Aorta (tissue), 5 donors: ENCODE measurements at regions not wholly inside any gene's neighbourhood (a gene's known extent, or its start where the extent isn't known, plus 50 kb on each side); places are given as distances from the start of the nearest gene placed in this dataset.
"Not testable (repeated sequence)": the region's sequence is repeated elsewhere in the genome, so short reads cannot be mapped to it uniquely, and the experiment has no call there.

Experiments
- ATAC-seq: fragments of 200-7000 bp; cut with Tn5 transposase; one replicate; pipeline ENCODE4 v1.9.1; 2022; ENCODE audit warnings: moderate library complexity; ENCODE audit not compliant: low FRiP score
- DNase-seq, 2 donors: peaks; one replicate each; pipeline ENCODE4 v3.0.0-alpha.2; 2020
- H3K27ac ChIP-seq, 2 donors: one replicate each; pipeline ENCODE4 v1.5.1; 2013; ENCODE audit warnings: low read length in 2 of 2, mild to moderate bottlenecking in 2 of 2, moderate library complexity in 2 of 2, control low read depth in 1 of 2, inconsistent platforms in 1 of 2, low read depth in 1 of 2
- H3K27me3 ChIP-seq, 2 donors: one replicate each; pipeline ENCODE4 v1.6.1; 2013; ENCODE audit warnings: control low read depth in 1 of 2, low read length in 1 of 2, mild to moderate bottlenecking in 1 of 2, moderate library complexity in 1 of 2; ENCODE audit not compliant: insufficient read depth in 2 of 2, control insufficient read depth in 1 of 2
- H3K36me3 ChIP-seq, 2 donors: one replicate each; pipeline ENCODE4 v1.6.1; 2013; ENCODE audit warnings: control low read depth in 1 of 2, low read length in 1 of 2, mild to moderate bottlenecking in 1 of 2; ENCODE audit not compliant: insufficient read depth in 2 of 2, control insufficient read depth in 1 of 2
- H3K4me1 ChIP-seq, 2 donors: one replicate each; pipeline ENCODE4 v1.6.1; 2013; ENCODE audit warnings: low read length in 2 of 2, control low read depth in 1 of 2, mild to moderate bottlenecking in 1 of 2, moderate library complexity in 1 of 2; ENCODE audit not compliant: insufficient read depth in 2 of 2, control insufficient read depth in 1 of 2
- H3K4me3 ChIP-seq, 2 donors: one replicate each; pipeline ENCODE4 v1.5.1; 2013; ENCODE audit warnings: low read length in 2 of 2, control low read depth in 1 of 2, mild to moderate bottlenecking in 1 of 2
- H3K9me3 ChIP-seq: one replicate; pipeline ENCODE4 v1.6.1; 2013; ENCODE audit warnings: mild to moderate bottlenecking, low read length; ENCODE audit not compliant: control insufficient read depth
- WGBS, 2 donors: extraction: QIAGEN DNeasy Blood & Tissue Kit; methylation state at CpG; one replicate each; pipeline ENCODE4 v1.1.7; 2013; 5-methylcytosine and 5-hydroxymethylcytosine counted together
- intact Hi-C, 2 donors: fragments of 100-400 bp; cut with DNase I; formaldehyde crosslinking; loops; one replicate each; pipeline versions ENCODE4 v1.14.2 to v1.15.0; 2022
- donor health status: healthy with polysubstance abuse.
- donor health status: Bipolar disorder and iron deficiency.
- donor health status: DM: no; HTN: no; CAD: no.
- donor health status: DM: no; HTN: no; CAD: no.
- donor health status: DM: yes; HTN: yes; CAD: no.

DNA sequence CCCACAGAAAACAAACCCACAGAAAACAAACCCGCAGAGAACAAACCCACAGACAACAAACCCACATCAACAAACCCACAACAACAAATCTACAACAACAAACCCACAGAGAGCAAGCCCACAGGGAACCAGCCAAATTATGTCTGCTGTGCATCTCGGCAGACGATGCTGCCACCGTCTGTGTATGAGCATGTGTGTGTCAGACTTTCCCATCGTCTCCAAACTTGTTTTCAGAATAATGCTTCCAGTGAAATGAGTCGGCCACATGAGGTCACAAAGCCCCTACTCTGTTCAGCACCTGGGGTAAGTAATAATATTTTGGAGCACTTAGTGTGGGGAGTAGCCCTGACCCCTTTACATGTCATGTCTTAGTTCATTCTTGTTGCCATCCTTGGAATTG, 2745.3 kb upstream of the TPTE start:
- intact Hi-C loops, H3K27me3 ChIP-seq, ATAC-seq, H3K36me3 ChIP-seq, H3K9me3 ChIP-seq, H3K27ac ChIP-seq, H3K4me3 ChIP-seq, H3K4me1 ChIP-seq, DNase-seq: not testable (repeated sequence)
- 88 to 90% methylated on average over 1 of the region's 6 CpGs for WGBS, 2 donors

DNA sequence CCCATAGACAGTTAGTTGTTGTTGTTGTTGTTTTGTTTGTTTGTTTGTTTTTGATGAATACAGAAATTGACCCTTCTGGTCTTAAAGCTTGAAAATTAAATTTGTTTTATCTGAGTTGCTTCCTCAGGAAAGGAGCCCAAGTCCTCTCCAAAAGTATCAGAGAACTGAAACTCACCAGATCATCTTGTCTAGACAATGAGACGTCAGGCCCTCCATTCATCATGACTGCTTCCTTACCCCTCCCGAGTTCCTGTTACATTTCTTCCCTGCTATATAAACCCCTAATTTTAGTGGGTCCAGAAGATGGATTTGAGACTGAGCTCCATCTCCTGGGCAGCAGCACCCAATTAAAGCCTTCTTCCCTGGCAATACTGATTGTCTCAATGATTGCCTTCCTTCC, 2744.8 kb upstream of the TPTE start:
- not testable (repeated sequence) for H3K36me3 ChIP-seq

DNA sequence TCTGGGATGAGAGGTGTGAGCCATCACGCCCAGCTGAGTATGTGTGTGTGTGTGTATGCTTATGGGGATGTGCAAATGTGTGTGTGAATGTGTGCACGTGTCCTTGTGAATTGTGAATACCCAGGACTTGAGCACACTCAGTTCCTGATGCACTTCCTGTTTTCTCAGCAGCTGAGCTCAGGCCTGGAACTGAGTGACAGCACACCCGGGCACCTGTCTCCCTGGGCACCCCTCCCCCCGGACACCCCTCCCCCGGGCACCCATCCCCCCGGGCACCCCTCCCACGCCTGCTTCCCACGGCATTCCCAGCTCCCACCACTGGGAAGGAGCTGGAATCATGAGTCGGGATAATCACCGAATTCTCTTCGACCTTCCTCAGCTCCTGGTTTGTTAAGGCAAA, 2744.1 kb upstream of the TPTE start:
- 65 to 74% methylated on average over 5 to 8 of the region's 11 CpGs for WGBS, 2 donors
- H3K36me3 ChIP-seq, H3K27ac ChIP-seq, H3K27me3 ChIP-seq, H3K4me3 ChIP-seq, H3K9me3 ChIP-seq, H3K4me1 ChIP-seq, ATAC-seq, intact Hi-C loops: not testable (repeated sequence)
- peak; percentile 21 to 26 for DNase-seq

More for the DNA sequence above, 2744.8 kb upstream of the TPTE start:
- H3K4me3 ChIP-seq, ATAC-seq, H3K4me1 ChIP-seq, H3K27ac ChIP-seq, intact Hi-C loops, H3K27me3 ChIP-seq, DNase-seq, H3K9me3 ChIP-seq: not testable (repeated sequence)
- WGBS, 2 donors, result no CpG with 5 or more reads among the region's 2 CpGs

DNA sequence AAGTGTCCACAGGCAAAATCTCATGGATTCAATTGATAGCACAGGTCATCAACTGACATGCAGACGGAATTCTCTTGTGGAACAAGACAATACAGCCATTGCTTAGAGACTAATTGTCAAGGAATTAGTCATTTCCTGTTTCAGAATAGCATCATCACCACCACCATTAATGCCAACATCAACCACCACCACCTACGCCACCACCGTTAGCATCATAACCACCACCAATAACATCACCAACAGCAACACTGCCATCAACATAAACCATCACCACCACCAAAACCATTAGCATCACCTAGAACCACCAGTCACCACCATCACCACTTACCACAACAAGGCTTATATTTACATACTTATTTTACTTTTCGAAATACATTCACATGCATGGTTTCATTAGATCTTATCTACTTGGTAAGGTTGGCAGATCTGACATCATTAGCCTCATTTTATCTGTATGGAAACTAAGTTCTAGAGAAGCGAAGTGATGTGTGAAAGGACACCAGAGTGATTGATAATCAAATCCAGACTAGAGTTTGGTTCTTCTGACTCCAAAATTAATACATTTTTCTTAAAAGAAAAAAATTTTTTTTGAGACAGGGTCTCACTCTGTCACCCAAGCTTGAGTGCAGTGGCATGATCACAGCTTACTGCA, 2733.8 kb upstream of the TPTE start:
- H3K9me3 ChIP-seq, result not testable (repeated sequence)

DNA sequence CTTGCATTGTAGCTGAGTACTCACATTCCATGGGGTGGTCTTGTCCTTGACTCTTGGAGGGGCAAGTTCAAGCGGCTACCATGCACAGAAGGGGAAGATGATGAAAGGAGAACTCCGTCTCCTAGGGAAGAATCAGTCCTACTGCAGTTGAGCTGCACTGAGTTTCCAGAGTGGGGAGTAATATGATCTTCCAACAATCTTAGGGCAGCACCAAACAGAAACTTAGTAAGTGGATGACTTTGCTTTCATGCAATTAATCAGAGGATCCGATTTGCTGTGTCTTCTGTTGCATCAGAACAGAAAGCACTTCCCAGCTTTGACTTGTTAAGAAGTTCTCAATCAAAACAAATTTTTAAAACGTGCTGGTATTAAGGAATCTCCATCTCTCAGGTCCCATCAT, 2727.6 kb upstream of the TPTE start:
- intact Hi-C loops, H3K27ac ChIP-seq, H3K36me3 ChIP-seq, H3K4me1 ChIP-seq, H3K9me3 ChIP-seq, ATAC-seq, DNase-seq, H3K4me3 ChIP-seq, H3K27me3 ChIP-seq: not testable (repeated sequence)
- WGBS, 2 donors, result no CpG with 5 or more reads among the region's 4 CpGs

More for the DNA sequence above, 2733.8 kb upstream of the TPTE start:
- H3K27ac ChIP-seq, H3K4me1 ChIP-seq, H3K36me3 ChIP-seq, ATAC-seq, H3K4me3 ChIP-seq, H3K27me3 ChIP-seq, DNase-seq, intact Hi-C loops: not testable (repeated sequence)
- no CpG with 5 or more reads among the region's 5 CpGs for WGBS, 2 donors

DNA sequence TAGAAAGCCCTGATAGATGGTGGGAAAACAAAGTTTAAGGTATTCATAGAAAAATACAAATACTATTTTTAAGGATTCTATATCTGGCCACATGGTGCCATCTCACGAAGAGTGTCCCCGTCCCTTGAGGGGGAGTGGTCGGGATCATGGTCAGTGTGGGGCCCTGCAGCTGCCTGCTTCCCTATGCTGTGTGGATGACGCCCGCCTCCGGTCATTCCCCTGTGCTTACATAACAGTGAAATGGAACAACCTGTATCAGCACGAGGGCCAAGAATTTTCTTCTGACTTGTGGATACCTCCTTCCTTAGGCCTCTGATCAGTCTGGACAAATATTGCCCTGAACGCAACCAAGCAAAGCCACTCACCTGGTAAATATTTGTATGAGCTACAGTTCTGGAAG, 2724.1 kb upstream of the TPTE start:
- H3K27me3 ChIP-seq, ATAC-seq, H3K4me1 ChIP-seq, intact Hi-C loops, H3K4me3 ChIP-seq, H3K9me3 ChIP-seq, H3K36me3 ChIP-seq, DNase-seq, H3K27ac ChIP-seq: not testable (repeated sequence)
- no CpG with 5 or more reads among the region's 8 CpGs for WGBS, 2 donors

DNA sequence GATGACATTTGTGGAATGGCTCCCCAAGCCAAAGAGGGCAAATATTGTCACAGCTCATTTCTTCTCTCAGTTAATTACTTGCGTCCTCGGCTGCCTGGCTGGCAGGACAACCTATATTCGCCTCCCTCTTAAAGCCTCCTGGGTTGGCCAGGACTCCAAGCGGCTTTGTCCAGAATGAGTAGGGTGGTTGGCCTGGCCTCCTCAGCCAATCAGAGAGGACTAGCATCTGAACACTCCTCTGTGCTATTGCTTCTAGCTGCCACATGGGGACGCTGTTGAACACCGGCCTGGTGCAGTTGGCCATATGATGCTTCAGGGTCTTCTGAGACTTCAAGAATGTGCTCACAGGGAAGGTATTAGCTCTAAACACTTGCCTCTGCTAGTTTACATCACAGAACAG, 2722.9 kb upstream of the TPTE start:
- H3K27ac ChIP-seq, H3K9me3 ChIP-seq, H3K4me3 ChIP-seq, intact Hi-C loops, ATAC-seq, H3K36me3 ChIP-seq, H3K4me1 ChIP-seq, H3K27me3 ChIP-seq: not testable (repeated sequence)
- DNase-seq, result peak in 1 of 2 donors; percentile 21
- 61 to 69% methylated on average over 2 of the region's 6 CpGs for WGBS, 2 donors

DNA sequence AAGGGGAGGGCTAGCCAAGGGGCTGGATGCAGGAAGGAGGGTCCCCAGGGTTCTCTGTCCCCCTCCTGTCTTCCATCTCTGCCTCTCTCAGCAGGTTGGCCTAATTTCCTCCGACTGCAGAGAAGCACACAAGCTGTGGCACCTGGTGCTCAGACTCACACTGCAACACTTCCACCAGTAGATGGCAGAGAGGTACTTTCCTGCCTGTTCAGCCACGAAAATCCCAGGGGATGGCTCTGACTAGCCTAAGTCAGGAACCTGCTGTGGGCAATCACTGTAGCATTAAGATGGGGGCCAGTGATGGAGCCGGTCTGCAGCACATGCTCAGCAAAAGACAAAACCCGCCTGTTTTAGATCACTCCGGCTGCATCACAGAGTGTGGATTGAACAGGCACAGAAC, 2721.7 kb upstream of the TPTE start:
- H3K4me1 ChIP-seq, H3K9me3 ChIP-seq, H3K27ac ChIP-seq, intact Hi-C loops, DNase-seq, H3K36me3 ChIP-seq, H3K4me3 ChIP-seq, H3K27me3 ChIP-seq, ATAC-seq: not testable (repeated sequence)
- no CpG with 5 or more reads among the region's 5 CpGs for WGBS, 2 donors

DNA sequence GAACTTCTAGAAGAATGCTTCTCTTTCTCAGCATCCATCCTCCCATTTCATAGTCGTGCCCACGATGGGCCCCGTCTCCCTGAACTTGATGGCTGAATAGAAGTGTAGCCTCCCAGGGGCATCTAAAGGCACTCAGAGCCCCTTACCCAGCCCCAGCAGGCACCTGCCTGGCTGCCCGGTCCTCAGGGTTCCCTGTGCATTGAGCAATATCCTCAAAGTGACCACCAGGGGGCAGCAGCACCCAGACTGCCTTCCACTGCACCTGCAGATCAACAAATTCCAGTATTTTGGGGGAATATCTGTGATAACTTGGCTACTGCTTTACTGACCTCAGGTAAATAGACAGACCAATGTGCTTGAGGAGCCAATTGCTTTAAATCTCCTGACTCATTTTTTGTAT, 2707.9 kb upstream of the TPTE start:
- H3K4me1 ChIP-seq, H3K4me3 ChIP-seq, intact Hi-C loops, DNase-seq, H3K27me3 ChIP-seq, ATAC-seq, H3K27ac ChIP-seq, H3K36me3 ChIP-seq, H3K9me3 ChIP-seq: not testable (repeated sequence)
- no CpG with 5 or more reads among the region's 4 CpGs for WGBS, 2 donors
